Retinal pigment epithelial cell (primary cell): ENCODE measurements at regions not wholly inside any gene's neighbourhood (a gene's known extent, or its start where the extent isn't known, plus 50 kb on each side); places are given as distances from the start of the nearest gene placed in this dataset.

Experiments
- DNase-seq: peaks from one replicate; pipeline ENCODE4 v3.0.0-alpha.2; 2010; ENCODE audit warnings: low read depth
- H3K4me3 ChIP-seq: 2 replicates; pipeline ENCODE4 v1.5.1; 2011; ENCODE audit warnings: mild to moderate bottlenecking, low read length, control low read depth, moderate library complexity
- CTCF ChIP-seq: conservative IDR thresholded peaks from 2 replicates; pipeline ENCODE4 v1.5.1; 2011; ENCODE audit warnings: low read depth, low read length, control low read depth, inconsistent platforms

GRCh38 chr22:47608421-47608820 lies 846.0 kb downstream of the TBC1D22A start:
- H3K4me3 ChIP-seq = no peak overlapping the region
- no peak for TF ChIP-seq CTCF
- no peak for DNase-seq

- no peak for DNase-seq
- H3K4me3 ChIP-seq = no peak overlapping the region
- TF ChIP-seq CTCF = no peak
Measured at GRCh38 chr22:47607486-47607885, 845.0 kb downstream of the TBC1D22A start.

GRCh38 chr22:47606426-47606825 lies 844.0 kb downstream of the TBC1D22A start:
- DNase-seq = no peak
- H3K4me3 ChIP-seq = no peak overlapping the region
- TF ChIP-seq CTCF = no peak

GRCh38 chr22:47605886-47606285 lies 843.4 kb downstream of the TBC1D22A start:
- no peak for DNase-seq
- H3K4me3 ChIP-seq = no peak overlapping the region
- TF ChIP-seq CTCF = no peak

GRCh38 chr22:47605441-47605840 lies 843.0 kb downstream of the TBC1D22A start:
- TF ChIP-seq CTCF = no peak
- H3K4me3 ChIP-seq = no peak overlapping the region
- no peak for DNase-seq

- no peak for DNase-seq
- no peak overlapping the region for H3K4me3 ChIP-seq
- TF ChIP-seq CTCF = no peak
Measured at GRCh38 chr22:47604563-47604962, 842.1 kb downstream of the TBC1D22A start.

GRCh38 chr22:47602732-47603131 lies 840.3 kb downstream of the TBC1D22A start:
- TF ChIP-seq CTCF = no peak
- no peak for DNase-seq
- H3K4me3 ChIP-seq = no peak overlapping the region
